Mucosa of descending colon (tissue), 3 donors: ENCODE measurements at regions not wholly inside any gene's neighbourhood (a gene's known extent, or its start where the extent isn't known, plus 50 kb on each side); places are given as distances from the start of the nearest gene placed in this dataset.

Experiments
- ATAC-seq: fragments of 200-7000 bp; cut with Tn5 transposase; one replicate; pipeline ENCODE4 v1.9.1; 2020; ENCODE audit warnings: mild to moderate bottlenecking, moderate library complexity
- DNase-seq, 3 donors: peaks; one replicate each; pipeline ENCODE4 v3.0.0-alpha.2; 2020
- H3K36me3 ChIP-seq: fragments of 200-600 bp; one replicate; pipeline ENCODE4 v1.8.0; 2021; ENCODE audit warnings: low read depth, mild to moderate bottlenecking
- H3K4me1 ChIP-seq: fragments of 200-600 bp; one replicate; pipeline ENCODE4 v1.8.0; 2021; ENCODE audit warnings: low read depth, mild to moderate bottlenecking
- H3K4me3 ChIP-seq: fragments of 200-600 bp; one replicate; pipeline ENCODE4 v1.8.0; 2021; ENCODE audit warnings: mild to moderate bottlenecking
- H3K9me3 ChIP-seq: fragments of 200-600 bp; one replicate; pipeline ENCODE4 v1.8.0; 2021; ENCODE audit warnings: mild to moderate bottlenecking
- intact Hi-C, 2 donors: fragments of 100-400 bp; cut with DNase I in 1 of 2; cut with micrococcal nuclease in 1 of 2; formaldehyde crosslinking; loops; one replicate each; pipeline versions ENCODE4 v1.11.0 to v1.11.1; 2022; cut with DNase I, micrococcal nuclease
- TF ChIP-seq, protein P1 (sequence below): fragments of 200-600 bp; IDR thresholded peaks from one replicate; pipeline ENCODE4 v1.8.0; 2022; ENCODE audit warnings: antibody characterized with exemption, mild to moderate bottlenecking
- donor health status: DM: no; HTN: no; CAD: no; lungs with moderate emphysema.
- donor health status: DM: no; HTN: no; CAD: no.
- donor health status: DM: no; HTN: yes; CAD: no.

- H3K36me3 ChIP-seq = no peaks in the 10 kb centered on the region
- TF ChIP-seq, protein P1, sequence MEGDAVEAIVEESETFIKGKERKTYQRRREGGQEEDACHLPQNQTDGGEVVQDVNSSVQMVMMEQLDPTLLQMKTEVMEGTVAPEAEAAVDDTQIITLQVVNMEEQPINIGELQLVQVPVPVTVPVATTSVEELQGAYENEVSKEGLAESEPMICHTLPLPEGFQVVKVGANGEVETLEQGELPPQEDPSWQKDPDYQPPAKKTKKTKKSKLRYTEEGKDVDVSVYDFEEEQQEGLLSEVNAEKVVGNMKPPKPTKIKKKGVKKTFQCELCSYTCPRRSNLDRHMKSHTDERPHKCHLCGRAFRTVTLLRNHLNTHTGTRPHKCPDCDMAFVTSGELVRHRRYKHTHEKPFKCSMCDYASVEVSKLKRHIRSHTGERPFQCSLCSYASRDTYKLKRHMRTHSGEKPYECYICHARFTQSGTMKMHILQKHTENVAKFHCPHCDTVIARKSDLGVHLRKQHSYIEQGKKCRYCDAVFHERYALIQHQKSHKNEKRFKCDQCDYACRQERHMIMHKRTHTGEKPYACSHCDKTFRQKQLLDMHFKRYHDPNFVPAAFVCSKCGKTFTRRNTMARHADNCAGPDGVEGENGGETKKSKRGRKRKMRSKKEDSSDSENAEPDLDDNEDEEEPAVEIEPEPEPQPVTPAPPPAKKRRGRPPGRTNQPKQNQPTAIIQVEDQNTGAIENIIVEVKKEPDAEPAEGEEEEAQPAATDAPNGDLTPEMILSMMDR = no peak
- H3K4me1 ChIP-seq = no peaks in the 10 kb centered on the region
- no peak overlapping the region for H3K4me3 ChIP-seq
- ATAC-seq (no peak), DNase-seq (no peak)
- no peaks in the 10 kb centered on the region for H3K9me3 ChIP-seq
- intact Hi-C loops = no loop called here
Measured at GRCh38 chr18:51603111-51603510, 405.6 kb upstream of the MEX3C start.

DNA sequence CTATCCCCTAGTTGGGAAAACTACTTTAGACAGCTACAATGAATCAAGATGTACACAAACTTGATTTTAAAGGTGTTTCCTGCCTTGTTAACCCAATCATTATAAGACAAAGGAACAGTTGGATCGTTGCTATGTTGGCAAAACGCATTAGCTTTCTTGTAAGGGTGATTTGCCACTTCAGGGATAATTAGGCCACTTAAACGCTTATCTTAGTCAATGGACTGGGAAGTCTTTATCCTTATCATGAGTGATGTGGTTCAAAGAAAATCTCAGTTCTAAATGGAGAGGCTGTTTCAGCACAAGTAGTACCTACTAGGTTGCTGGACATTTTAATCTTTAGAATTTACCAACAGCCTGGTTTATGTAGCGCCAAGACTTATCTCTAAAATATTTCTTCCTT, 406.1 kb upstream of the MEX3C start:
- Histone ChIP-seq H3K4me1 (no peaks in the 10 kb centered on the region), H3K9me3 (no peaks in the 10 kb centered on the region), H3K36me3 (no peaks in the 10 kb centered on the region), H3K4me3 (no peak overlapping the region)
- intact Hi-C loops = no loop called here
- ATAC-seq (no peak), DNase-seq (no peak)
- TF ChIP-seq, protein P1 = no peak

- Histone ChIP-seq H3K9me3 (no peaks in the 10 kb centered on the region), H3K36me3 (no peaks in the 10 kb centered on the region), H3K4me3 (no peak overlapping the region), H3K4me1 (no peaks in the 10 kb centered on the region)
- intact Hi-C loops = no loop called here
- TF ChIP-seq, protein P1 = no peak
- DNase-seq (no peak), ATAC-seq (no peak)
Measured at GRCh38 chr18:51610481-51610880, 413.0 kb upstream of the MEX3C start.

DNA sequence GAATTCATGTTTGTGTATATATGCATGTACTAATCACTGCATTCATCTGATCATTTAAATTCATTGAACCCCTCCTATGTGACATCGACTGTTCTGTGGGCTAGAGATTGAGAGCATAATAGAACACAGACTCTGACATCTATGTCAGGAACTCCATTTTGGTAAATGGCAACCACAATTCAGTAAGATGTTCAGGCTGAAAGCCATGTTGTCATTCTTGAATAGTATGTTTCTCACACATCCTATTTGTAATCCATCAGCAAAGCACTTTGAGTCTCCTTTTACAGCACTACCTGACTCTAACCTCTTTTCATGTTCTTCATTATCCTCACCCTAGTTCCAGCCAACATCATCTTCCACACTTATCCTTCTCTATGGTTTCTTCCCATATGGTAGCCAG, 413.8 kb upstream of the MEX3C start:
- H3K9me3 ChIP-seq = no peaks in the 10 kb centered on the region
- no peak for ATAC-seq
- no peaks in the 10 kb centered on the region for H3K4me1 ChIP-seq
- TF ChIP-seq, protein P1 = no peak
- no peak overlapping the region for H3K4me3 ChIP-seq
- no peaks in the 10 kb centered on the region for H3K36me3 ChIP-seq
- intact Hi-C loops = no loop called here
- DNase-seq = no peak

- Histone ChIP-seq H3K4me1 (no peaks in the 10 kb centered on the region), H3K9me3 (no peaks in the 10 kb centered on the region), H3K36me3 (no peaks in the 10 kb centered on the region), H3K4me3 (no peak overlapping the region)
- intact Hi-C loops = no loop called here
- ATAC-seq (no peak), DNase-seq (no peak)
- TF ChIP-seq, protein P1 = no peak
Measured at GRCh38 chr18:51614033-51614432, 416.6 kb upstream of the MEX3C start.

GRCh38 chr18:51614967-51615571, 417.6 kb upstream of the MEX3C start:
- DNase-seq (no peak), ATAC-seq (no peak)
- intact Hi-C loops = no loop called here
- Histone ChIP-seq H3K9me3 (no peaks in the 10 kb centered on the region), H3K36me3 (no peaks in the 10 kb centered on the region), H3K4me3 (no peak overlapping the region), H3K4me1 (no peaks in the 10 kb centered on the region)
- TF ChIP-seq, protein P1 = no peak
